HuH-7 (cell line): ENCODE measurements at regions not wholly inside any gene's neighbourhood (a gene's known extent, or its start where the extent isn't known, plus 50 kb on each side); places are given as distances from the start of the nearest gene placed in this dataset.
"Not testable (repeated sequence)": the region's sequence is repeated elsewhere in the genome, so short reads cannot be mapped to it uniquely, and the experiment has no call there.

Experiments
- DNase-seq: peaks from one replicate; pipeline ENCODE4 v3.0.0; 2011; ENCODE audit warnings: low spot score

DNA sequence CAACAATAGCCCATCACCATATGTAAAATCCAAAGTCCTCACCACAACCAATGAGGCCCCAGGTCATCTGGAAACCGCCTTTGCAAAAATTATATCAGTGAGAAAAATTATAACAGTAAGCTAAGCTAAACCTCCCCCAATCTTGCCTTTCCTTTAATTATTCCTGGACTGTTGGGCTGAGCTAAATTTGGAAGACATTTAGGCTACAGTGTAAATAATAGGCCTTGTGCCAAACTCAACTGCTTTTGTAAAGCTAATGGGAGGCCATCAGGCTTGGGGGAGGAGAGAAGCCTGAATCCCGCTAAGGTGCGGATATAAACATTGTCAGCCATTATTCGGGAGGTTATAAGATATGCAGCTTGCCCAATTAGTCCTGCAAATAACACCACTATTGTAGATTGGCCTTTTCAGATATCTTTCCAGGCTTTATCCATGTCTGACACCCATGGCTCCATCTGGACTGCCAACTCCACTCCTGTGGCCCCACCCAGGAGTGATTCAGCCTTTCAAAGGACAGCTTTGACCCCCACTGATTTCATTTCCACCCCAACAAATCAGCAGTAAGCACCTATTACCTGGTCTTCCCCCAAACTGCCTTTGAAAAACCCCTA lies 53.0 kb upstream of the CA12 start:
- no peak for DNase-seq

DNA sequence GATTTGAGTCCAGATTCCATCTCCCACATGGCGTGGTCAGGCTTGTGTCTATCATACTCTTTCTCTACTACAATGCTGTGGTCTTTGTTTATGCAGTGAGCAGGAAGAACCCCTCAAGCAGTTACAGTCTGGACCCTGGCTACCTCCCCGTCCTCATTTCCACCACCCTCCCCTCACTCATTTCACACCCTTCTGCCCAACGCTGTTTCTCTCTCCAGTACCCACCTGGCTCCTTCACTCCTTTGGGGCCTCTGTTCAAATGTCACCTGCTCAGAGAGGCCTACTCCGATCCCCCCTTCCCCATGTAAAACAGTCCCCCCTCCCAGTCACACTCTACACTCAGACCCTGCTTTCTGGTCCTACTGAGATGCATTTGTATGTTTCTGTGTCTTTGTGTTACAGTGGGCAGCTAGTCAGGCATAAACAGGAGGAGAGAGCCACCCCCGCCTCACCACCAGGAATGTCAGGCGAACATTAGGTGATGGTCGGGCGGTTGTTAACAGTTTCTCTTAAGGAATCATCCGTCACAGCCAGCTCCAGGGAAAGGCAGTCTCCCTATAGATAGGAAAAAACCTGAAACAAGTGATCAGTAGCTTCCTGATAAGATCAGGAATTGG lies 53.7 kb upstream of the CA12 start:
- no peak for DNase-seq

DNA sequence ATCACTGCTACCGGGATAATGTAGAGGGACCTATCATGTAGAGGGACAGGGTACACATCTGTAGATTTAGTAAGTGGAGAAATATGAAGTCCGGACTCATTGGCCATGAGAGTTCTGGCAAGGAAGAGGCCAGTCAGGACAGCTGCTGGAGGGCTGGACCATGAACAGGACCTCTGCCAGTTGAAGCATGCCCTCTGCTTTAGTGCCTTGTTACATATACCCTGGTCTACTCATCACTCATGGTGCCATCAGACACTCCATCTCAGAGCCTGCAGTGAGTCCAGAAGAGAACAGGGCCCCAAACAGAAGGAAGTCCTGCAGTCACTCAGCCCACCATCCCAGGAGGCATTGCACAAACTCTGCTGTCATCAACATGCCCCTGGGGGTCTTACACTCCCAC lies 54.7 kb upstream of the CA12 start:
- no peak for DNase-seq

DNA sequence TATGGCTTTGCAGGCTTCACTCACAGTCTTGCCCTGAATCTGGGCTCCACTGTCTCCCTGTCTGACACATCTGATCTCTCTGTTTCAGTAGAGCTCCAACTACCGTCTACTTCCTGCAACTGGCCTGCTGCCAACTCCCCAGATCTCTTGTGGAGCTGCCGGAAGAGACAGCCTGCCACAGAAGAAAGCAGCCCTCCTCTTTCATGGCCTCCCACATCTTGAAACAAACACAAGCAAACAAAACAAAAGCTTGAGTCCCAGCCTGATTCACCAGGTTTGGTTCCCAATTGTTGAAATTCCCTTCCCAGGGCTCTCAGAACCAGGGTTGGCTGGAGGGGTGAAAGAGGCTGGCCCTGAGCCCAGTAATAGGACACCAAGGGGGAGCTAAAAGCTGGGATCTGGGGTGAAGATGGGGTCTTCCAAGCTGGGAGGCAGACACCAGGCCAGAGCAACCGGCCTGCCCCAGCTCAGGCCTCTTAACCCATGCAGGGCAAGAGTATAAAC lies 55.3 kb upstream of the CA12 start:
- DNase-seq = peak; percentile 53

DNA sequence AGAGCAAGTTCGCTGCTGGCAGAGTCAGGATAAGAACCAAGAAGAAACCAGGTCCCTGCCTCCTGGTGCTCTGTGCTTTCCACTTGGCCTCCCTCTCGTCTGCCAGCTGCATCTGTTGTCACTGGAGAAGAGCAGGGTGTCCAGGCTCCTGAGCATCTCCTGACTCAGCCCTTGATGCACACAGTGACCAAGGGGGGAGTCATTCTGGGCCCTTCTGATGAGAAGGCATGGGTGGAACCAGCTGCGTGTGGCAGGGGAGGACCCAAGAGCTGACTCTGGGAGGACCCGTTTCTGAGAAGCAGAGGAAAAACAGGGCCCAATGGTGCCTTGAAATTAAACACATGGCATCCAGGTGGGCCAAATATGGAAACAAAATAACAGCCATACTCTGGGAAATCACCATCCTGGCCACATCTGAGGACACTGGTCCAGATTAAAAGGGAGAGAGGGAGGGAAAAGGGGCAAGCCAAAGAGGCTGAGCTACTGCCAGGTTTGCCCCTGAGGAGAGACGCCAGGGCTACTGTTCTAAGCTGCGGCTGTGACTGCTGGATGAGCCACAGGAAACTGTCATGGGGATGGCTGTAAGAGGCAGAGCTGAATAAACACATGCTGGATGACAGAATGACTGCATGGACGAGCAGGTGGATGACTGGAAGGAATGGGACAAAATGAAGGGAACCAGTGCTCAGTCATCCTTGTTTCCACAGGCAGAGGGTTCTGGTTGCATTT lies 58.1 kb upstream of the CA12 start:
- no peak for DNase-seq

DNA sequence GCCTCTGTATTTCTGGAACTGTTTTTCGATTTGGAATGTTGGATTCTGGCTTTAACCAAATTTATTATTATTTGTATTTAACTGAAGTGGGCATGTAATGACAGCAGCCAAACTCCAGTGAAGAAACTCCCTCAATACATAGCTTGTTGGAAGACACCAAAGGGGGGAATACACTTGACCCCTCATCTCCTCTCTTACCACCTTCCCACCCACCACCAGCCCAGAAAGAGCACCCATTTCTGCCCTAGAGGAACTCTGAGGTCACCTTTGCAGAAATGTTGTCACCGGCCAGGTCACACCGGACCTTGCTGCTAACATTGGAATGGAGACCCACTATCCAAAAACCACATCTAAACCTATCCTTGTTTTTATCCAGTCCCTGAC lies 58.6 kb upstream of the CA12 start:
- no peak for DNase-seq

DNA sequence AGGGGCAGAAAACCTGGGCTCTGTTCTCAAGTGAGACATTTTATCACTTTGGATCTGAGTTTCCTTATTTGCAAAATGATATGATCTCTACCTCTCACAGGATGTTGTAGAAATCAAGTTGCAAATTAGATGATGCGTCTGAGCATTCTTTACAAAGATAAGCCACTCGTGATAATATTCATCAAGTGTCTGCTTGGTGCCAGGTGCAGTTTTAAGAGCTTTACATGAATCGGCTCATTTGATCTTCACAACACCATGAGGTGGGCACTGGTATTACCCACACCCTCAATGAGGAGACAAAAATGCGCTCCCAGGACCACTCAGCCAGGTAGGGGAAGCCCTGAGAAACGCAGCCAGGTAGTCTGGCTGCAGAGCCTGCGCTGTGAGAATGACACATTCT lies 59.1 kb upstream of the CA12 start:
- DNase-seq = no peak

DNA sequence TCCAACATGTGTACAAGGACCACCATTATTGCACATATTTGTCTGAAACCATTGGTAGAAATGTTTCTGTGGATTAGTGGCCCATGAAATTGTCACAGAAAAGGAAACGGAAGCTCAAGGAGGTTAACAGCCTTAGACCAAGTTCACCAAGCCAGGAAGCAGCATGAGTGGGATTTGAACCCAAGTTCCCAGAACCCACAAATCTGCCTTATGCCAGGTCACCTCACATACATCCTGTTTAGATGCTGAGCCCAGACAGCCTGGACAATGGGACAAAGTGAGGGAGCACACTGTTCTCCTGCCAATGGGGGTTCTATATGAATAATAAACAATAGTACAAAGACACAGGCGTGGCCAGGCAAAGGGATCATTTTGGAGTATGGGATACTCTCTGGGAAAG lies 59.6 kb upstream of the CA12 start:
- no peak for DNase-seq

DNA sequence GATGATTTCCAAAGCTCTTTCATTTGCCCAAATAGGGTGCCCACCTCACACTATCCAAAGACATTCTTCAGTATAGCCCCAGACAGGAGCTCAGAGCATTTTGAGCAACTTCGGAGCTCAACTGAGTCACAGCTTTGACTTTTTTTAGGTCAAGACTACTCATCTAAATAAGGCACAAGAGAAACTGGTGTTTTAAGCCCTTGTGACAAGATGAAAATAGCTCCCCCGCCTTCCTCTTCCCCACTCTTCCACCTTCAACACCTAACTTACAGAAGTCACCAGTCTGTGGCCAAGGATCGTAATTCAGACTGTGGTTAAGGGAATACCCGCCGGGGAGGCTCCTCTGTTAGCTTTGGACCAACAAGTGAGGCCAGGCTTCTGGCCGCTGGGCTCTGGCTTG lies 60.4 kb upstream of the CA12 start:
- DNase-seq = no peak

DNA sequence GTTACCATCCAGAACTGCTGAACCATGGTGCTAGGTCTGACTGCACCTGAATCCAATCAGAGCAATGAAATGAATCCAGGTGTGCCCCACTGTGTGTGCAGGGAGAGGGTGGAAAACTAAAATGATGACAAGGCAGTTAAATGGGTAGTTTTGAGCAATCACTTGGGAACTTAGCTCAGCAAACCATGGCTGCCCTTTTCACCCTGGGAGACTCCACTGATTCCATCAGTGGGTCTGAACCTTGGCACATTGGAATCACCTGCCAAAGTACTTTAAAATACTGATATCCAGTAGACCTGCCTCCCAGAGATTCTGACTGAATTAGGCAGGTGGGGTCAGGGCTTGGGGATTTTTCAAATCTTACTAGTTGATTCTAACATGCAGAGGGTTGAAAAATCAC lies 59.8 kb upstream of the USP3 start:
- DNase-seq = no peak

DNA sequence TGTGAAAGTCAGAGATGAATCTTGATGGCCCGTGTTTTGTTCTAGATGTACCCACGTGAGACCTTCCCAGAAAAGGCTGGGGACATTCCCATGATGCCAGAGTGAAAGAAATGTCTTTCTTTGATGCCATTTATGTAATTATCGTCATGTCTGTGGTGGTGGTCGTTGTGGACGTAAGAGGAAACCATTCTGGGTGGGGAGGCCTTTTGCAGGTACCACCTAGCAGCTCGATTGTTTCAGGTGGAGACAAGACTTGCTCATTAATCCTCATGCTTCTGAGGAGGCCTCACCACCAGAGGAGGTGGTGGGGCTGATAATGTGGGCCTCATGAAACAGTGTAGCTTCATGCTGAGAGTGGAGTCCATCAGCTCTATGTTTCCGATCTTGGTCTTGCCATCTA lies 58.1 kb upstream of the USP3 start:
- DNase-seq = no peak

DNA sequence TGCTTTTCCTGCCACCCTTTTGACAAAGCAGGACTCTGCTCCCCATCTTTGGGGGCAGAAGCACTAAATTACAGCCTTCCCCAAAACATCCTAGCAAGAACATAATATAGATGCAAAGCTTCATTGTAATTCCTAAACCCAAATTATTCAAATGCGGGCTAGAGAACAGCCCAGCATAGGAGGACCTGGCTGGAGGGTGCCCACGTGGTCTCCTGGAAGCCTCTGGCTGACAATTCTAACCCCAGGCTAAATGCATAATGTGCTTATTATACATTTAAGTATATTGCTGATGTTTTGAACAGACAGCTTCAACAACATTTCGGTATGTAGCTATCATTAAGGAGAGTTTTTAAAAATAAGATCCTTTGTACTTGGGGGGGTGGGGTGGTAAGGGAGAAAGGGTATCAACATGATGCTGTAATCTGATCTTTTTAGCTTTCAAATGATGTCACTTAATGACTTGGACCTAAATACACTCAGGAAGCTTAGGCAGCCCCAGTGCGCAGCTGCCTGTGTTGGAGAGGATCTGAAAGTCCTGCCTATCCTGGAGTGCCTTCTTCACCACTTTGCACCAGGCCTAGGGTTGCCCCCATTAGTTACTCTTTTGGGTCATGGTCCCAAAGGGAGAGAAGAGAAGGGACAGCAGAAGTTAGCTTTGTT lies 57.2 kb upstream of the USP3 start:
- DNase-seq = no peak

DNA sequence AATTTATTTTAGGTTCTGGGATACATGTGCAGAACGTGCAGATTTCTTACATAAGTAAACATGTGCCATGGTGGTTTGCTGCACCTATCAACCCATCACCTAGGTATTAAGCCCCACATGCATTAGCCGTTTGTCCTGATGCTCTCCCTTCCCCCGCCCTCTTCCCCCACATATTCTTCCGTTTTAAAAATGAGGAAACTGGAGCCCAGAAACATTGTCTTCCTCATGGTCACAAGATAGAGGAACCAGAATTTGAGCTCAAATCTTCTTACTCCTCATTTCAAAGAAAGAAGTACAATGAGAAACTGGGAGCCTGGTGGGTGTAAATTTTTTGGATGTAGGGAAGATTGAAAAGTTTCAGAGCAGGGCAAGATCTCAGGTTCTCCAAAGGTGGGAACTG lies 56.1 kb upstream of the USP3 start:
- no peak for DNase-seq

DNA sequence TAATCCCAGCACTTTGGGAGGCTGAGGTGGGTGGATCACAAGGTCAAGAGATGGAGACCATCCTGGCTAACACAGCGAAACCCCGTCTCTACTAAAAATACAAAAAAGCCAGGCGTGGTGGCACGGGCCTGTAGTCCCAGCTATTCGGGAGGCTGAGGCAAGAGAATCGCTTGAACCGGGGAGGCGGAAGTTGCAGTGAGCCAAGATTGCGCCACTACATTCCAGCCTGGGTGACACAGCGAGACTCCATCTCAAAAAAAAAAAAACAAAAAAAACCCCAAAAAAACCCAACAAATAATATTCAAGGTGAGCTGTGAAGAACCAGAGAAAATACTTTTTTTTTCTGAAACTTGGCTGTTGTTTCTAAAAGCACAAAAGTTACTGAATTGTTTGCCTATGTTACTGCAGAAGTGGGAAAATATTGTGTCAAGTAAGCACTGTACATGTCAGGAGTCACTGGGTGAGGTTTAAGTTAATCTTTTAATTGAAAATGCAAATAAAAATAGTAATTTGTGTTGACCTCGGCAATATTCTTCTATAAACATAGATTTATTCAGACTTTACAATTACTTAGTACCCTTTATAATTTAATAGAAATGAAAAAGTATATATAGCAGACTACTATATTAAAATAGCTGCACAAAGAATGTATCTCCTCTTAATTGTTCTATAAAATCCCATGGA lies 55.4 kb upstream of the USP3 start:
- DNase-seq = not testable (repeated sequence)

DNA sequence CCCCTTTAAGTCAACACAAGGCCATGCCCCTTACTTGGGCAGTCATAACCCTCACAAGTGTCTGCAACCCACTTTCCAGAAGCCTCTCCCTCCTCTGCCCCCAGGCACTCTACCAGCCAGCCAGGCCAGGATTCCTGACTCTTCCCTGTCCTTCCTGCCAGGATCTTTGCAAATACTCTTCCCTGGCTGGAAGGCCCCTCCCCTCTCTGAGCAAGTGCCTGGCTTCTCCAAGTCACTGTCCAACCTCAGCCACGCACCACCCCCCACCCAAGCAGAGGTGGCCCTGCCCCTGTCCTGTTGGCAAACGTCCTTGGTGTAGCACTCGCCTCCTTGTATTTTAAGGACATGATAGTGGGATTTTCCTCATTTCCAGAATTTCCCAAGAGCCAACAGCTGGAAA lies 54.7 kb upstream of the USP3 start:
- DNase-seq = no peak

DNA sequence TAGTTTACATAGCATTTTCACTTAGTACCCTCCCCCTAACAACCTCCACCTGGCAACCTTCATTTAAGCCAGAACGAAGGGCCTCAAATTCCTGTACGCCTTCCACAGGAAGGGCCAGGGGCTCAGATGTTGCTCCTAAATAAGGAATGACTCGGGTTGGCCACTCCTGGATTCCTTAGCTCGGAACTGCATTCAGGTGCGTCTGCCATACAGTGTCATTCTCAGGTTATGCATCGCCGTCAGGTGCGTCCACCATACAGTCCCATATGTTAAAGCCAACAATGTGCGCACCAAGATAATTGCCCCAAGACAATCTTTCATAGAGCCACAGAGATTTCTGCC lies 53.5 kb upstream of the USP3 start:
- no peak for DNase-seq

DNA sequence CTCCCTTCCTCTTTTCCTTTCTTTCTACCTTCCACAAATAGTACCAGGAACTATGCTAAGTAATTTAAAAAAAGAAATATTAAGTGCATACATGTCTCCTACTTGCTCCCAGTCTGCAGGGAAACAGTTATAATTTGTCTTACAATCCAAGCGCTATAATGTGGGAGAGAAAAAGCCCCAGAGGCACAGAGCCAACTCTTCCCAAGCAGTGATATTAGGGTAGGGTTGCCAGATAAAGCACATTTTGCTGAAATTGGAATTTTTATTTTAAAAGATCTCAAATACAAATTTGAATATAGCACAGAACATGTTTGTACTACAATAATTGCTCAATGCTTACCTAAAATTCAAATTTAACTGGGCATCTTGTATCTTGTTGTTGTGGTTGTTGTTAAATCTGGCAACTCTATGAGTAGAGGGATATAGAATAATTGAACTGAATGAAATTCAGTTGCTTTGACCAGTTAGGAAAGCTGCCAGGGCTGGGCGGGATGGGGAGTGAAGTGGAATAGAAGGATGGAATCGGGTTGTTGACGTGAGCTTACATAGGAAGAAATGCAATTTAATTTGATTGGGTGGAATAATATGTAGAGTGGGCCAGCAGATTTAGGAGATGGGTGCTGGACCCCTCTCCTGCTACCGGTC lies 52.6 kb upstream of the USP3 start:
- no peak for DNase-seq

DNA sequence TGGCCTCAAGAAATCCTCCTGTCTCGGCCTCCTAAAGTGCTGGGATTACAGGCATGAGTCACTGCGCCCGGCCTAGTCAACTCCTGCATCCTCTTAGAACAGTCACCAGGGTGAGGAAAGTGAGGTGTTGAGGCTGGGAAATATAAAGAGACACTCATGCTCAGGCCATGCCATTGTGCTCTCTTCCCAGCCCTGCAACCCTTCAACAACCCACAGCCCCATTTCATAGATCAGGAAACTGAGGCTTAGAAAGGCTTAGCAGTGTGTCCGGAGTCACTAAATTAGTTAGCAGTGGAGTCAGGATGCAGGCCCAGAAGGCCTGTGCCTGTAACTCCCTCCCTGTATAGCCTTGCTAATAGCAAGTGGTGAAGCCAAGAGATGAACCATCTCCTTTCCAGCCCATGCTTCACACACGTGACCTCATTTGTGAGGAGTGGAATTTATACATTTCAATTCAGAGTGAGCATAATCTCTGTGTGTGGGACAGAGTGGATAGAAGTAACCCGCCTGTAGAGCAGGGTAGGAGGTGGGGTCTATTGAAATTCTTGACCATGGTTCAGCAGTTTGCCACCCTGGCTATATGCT lies 51.7 kb upstream of the USP3 start:
- no peak for DNase-seq

DNA sequence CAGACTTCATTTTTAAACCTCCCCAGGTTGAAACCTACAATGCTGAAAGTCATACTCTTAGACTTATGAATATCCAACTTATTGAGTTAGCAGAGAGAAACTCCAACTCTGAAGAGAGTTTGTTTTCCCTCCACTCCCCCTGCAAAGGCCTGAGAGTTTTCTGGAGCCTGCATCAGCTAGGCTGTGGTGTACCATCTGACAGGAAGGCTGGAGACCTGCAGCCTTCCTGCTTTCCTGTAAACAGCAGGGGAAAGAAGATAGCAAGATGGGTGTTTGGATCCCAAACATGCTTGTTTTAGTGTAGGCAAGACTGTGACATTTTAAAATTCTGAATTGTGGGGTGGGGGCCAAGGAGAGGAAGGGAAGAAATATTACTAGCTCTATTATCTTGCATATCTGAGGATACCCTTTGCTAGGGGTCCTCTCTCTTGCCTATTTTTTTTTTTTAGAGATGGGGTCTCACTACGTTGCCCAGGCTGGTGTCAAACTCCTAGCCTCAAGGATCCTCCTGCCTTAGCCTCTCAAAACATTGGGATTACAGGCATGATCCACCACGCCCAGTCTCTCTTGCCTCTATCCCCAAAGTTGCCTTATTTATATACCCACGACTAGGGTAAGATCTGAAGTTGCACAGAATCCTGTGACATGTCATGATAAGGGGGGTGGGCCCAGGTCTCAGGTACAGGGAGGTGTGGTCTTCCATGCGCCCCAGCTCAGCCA lies 51.0 kb upstream of the USP3 start:
- no peak for DNase-seq

DNA sequence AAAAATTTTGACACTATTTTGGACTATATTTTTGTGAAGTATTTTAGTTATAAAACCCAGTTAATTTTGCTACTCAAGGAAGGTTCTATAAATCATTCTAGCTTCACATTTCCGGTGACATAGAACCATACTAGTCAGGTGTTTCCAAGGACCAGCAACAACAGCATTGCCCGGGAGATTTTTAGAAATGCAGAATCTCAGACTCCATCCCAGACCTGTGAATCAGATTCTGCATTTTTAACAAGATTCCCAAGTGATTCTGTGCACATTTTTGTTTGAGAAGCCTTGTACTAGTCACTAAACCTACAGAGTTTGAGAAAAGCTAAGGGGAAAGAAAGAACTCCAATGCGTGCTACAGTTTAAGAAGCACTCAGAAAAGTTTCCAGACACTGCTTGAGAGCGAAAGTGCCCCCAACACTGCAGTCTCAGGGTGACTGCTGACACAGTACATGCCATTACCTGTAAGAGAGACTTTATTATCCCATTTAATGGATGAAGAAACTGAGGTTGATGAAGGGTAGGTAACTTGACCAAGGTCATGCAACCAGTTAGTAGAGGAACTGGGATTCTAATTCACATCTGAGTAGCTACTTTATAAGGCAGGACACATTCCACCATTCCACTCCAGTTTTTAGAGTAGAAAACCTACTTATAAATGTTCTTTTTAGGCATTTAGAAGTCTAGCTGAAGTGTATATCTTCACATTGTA lies 49.7 kb upstream of the USP3 start:
- DNase-seq = no peak
